CD1c-positive myeloid dendritic cell (primary cell): ENCODE measurements at regions not wholly inside any gene's neighbourhood (a gene's known extent, or its start where the extent isn't known, plus 50 kb on each side); places are given as distances from the start of the nearest gene placed in this dataset.
"Not testable (repeated sequence)": the region's sequence is repeated elsewhere in the genome, so short reads cannot be mapped to it uniquely, and the experiment has no call there.

Experiments used
- DNase-seq: peaks from one replicate; pipeline ENCODE4 v3.0.0-alpha.2; 2016; ENCODE audit errors: extremely low spot score

DNA sequence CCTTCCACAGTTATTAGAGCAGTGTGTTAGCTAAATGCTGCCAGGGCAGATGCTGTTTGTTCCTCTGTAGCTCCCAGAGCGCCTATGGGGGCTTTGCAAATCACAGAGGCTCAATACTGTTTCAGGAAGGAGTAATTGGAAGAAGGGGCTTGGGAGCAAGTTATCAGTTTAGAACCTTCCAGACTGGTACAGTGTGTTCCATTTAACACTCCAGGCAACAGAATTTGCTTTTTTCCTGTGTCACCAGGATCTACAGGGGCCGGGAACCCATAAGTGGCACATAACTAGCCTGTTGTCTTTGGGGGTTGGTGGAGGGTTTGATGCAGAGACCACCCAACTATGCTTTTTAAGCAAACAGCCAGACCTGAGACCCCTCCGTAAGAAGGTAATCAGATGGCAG, 307.3 kb upstream of the KCNN2 start:
- DNase-seq: no peak

DNA sequence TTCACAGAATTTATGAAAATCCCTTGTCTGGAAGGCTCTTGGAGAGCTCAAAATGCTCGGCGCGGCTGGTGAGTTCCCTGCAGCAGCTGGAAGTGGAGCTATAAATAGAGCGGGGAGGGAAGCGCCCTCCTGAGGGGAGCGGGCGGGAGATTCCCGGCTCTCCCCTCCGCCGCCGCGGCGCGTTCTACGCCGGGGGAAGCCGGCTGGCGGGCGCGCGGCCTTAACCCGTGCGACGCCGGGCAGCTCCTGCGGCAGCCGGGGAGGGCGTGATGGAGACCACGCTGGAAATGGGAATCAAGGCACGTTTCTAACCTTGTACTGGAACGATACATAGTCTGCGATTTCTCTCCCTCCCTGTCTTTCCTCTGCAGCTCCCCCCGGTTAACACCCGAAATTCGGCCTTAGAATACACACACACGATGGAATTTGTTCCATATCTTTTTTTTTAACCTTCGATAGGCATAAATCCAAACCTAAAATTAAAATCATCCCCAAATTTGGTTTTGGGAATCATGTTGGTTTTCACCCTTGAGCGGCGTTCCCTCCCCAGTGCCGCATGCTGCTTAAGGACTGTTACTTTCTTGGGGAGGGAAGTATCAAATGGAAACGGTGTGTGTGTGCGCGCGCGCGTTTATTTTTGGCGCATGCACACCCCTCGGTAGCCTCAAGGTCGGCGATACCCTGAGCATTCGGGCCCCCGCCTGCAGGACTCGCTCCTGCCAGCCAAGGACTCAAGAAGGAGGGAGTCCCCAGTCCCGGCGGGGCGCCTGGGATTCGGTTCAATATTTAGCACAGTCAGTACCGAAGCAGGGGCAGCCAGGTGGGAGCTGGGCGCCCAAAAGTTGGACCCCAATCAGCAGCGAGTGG, 306.3 kb upstream of the KCNN2 start:
- DNase-seq: no peak

DNA sequence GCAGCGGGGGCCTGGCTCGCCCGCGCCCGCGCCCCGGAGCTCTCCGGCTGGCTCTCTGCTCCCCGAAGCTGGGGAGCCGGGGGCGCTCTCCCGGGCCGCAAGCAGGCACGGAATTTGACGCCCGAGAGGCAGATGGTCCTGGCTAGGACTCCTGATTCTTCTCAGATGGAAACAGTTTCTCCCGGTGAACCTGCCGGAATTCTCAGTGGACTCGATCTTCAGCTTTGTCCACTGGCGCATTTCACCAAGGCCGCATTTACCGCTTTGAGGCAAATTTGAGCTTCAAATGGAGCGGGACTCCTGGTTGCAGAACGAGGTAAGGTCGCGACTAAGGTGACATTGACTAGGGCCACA, 305.7 kb upstream of the KCNN2 start:
- DNase-seq: no peak

- no peak for DNase-seq
Measured at GRCh38 chr5:114060866-114061265, 301.0 kb upstream of the KCNN2 start.

DNA sequence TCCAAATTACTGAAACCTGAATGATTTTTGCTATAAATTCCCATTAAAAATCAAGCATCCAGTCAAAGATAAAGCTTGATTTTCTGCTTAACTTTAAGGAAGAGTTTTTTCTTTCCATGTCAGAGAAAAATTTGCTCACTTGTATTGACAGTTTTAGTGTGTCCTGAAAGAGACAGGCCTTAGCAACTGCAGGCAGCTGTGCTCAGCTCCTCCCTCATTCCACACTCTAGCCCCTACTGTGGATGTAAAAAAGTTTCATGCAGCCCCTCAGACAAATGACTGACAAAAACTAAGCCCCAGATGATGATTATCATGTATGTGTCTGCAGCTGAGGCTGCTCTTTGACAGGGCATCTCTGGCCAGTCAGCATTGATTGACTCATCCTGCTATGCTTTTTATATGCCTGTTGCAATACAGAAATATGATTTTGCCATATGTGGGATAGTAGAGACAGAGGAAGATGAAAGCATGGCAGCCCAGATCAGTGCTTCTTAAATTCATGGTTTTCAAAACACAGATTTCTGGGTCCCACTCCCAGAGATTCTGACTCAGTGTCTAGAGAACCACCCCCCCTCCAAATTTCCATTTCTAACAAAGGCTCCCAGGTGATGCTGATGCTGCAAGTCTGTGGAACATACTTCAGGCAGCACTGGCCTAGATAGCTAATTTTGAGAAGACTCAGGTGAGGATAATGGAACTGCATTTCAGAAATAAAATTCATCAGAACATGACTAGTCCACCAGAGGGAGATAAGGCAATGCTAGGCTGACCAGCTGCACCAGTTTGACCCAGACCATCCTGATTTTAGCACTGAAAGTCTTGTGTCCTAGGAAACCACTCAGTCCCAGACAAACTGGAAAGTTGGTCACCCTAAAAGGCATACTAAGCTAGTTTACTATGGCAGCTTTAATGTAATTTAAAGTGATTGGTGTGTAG, 298.7 kb upstream of the KCNN2 start:
- no peak for DNase-seq

GRCh38 chr5:114065912-114066311, 296.0 kb upstream of the KCNN2 start:
- no peak for DNase-seq

GRCh38 chr5:114070093-114070722, 291.7 kb upstream of the KCNN2 start:
- DNase-seq: no peak

DNA sequence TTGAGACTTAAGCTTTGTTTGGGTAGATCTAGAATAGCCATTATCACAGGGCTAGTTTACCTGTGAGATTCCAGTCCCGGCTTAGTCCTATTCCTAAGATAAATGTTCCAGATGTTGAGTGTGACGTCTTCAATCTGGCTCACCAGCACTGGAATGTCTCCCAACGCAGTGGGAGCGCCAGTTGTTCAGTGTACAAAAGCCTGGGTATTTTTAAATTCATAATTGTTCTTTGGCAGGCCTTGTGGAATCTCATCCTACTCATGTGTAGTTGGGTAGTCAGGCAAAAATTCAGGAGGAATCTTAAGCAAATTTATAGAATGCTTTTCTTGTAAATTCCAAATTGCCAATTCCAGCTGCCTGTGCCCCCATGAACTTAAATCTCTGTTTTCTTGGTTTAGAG, 272.6 kb upstream of the KCNN2 start:
- DNase-seq: no peak

DNA sequence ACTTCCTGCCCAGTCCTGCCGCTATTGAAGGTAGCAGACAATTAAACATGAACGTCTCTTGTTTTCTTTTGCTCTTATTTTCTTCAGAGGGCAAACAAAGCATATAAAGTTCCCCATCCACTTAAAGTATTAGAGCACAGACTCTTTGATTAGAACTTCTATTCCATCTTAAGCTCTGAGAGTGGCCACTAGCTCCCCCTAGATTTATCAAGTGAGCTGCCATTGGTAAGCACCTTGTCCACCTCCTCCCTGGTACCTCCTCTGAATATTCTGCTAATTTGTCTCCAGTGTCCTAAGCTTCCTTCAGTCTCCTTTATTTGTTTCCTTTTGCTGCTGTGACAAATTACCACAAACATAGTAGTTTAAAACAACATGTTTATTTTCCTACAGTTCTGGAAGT, 264.3 kb upstream of the KCNN2 start:
- no peak for DNase-seq

- no peak for DNase-seq
Measured at GRCh38 chr5:114099161-114099560, 262.7 kb upstream of the KCNN2 start.

DNA sequence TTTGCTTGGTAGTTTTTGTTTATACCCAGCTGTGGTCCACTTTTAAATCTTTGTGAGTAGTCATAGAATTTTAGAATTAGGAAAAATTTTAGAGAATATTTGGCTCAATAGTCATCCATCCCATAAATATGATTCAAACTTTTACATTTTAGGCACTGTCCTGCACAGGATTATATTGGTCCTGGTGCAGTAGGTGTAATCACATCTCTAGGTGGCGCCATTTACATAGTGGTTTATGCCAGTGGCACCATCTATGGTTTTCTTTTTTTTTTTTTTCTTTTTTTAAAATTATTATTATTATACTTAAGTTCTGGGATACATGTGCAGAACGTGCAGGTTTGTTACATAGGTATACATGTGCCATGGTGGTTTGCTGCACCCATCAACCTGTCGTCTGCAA, 260.7 kb upstream of the KCNN2 start:
- peak; percentile 18 for DNase-seq

DNA sequence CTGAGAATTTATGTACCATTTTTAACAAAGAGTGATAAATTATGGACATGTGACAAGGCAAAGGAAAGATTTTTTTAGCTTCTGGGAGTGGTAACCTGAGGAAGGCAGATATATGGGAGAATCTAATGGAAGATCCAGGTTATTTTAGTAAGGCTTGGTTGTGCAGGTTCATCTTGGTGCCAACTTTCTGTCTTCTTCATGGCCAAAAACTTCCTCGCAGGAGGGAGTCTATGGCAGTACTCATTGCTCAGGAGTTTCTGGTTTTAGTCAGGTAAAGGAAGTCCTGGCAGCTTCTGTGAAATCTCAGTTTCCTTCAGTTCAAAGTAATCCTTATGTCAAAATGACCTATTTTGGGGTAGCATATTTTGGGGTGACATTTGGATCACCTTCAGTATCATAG, 248.3 kb upstream of the KCNN2 start:
- DNase-seq: no peak

DNA sequence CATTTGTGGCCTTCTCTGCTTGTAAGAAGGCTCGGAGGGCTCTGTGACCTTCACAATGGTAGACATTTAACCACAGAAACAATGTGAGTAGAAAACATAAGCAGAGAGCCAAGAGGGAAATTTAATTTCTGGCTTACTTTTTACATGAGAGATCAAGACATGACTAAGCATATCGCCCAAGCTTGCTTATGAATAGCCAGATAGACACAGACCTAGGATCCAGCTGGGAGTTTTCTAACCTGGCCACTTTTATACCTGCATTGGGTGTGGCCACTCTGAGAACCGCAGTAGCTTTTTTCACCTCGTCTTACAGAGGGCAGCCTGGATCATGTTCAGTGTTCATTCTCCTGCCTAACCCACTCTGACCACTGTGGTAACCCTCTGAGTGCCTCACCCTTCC, 244.9 kb upstream of the KCNN2 start:
- no peak for DNase-seq

DNA sequence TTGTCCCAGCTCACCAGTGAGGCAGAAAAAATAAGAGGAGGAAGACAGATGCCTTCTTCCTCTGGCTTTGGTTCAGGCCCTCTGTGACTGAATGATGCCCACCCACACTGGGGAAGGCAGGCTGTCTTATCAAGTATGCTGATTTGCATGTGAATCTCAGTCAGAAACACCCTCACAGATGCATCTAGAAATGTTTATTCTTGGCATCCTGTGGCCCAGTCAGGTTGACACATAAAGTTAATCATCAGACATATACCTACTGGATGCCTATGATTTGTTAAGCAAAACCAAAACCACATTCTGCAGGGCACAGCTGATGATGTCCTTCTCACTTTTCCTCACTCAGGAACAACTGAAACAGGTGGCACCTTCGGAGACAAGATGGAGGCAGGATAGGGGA, 243.4 kb upstream of the KCNN2 start:
- no peak for DNase-seq

DNA sequence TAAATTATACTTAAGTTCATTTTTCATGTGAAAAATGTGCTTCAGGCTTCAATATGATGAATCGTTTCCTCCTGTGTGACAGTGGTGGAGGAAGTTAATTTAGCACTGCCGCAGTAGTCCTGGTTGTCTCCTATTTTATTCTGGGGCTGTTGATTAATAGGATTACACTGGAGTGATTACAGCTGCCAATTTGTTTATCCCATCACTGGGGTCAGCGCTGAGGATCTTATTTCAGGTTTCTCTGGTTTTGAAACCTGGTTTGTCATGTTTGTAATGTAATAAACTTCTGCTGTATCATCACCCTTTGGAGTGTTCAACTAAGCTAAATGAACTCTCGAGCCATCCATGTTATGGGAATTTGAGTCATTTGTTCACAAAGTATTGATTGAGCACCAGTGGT, 241.7 kb upstream of the KCNN2 start:
- DNase-seq: no peak

DNA sequence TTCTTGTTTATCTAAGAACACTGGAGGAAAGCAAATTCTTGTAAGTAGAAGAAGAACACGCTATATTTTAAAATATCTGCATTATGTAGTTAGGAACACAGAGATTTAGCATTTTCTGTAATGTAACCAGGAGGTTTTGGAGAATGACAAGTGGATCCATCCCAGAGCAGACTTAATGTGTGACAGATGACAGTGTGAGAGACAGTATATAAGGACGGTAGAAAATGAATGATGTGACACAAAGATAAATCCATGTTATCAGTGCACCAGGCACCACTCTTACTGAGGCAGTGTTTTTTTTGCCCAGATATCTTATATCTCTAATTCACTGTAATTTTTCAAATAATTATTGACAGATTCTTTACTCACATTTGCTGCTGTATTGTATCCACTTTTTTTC, 239.0 kb upstream of the KCNN2 start:
- DNase-seq: no peak

GRCh38 chr5:114123654-114124053, 238.2 kb upstream of the KCNN2 start:
- no peak for DNase-seq

DNA sequence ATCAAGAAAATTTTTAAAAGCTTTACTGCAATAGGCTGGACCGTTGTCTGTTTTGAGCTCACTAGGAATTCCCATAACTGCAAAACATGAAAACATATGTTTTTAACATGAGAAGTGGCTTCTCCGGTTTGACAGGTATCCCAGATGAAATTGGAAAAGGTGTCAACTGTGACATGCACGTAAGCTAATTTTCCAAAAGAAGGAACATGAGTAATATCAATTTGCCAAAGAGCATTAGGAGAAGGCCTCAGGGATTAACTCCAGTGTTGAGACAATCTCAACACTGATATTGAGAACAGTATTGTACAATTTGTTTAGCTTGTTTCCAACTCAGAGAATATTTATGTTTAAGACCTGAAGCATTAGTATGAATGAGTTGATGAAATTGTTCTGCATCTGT, 215.5 kb upstream of the KCNN2 start:
- no peak for DNase-seq

GRCh38 chr5:114148253-114148652, 213.6 kb upstream of the KCNN2 start:
- DNase-seq: no peak

- not testable (repeated sequence) for DNase-seq
Measured at GRCh38 chr5:114148728-114149127, 213.1 kb upstream of the KCNN2 start.

- DNase-seq: no peak
Measured at GRCh38 chr5:114152656-114153360, 209.1 kb upstream of the KCNN2 start.

GRCh38 chr5:114153392-114153791, 208.5 kb upstream of the KCNN2 start:
- DNase-seq: no peak
